IMR-90 (cell line): ENCODE measurements at regions not wholly inside any gene's neighbourhood (a gene's known extent, or its start where the extent isn't known, plus 50 kb on each side); places are given as distances from the start of the nearest gene placed in this dataset.

Source experiments
- ATAC-seq: fragments of 200-7000 bp; cut with Tn5 transposase; 2 replicates; pipeline ENCODE4 v1.9.1; 2020; ENCODE audit warnings: low read depth, mild to moderate bottlenecking, moderate library complexity
- BruUV-seq: library from RNA; stranded (reverse); fragments of 400-500 nt; replicated peaks from 2 replicates; lab custom pipeline; 2021; lab: Mats Ljungman, UMichigan
- CTCF ChIA-PET: fragments of 300-600 bp; formaldehyde crosslinking; extraction: SDS; loops from one replicate; lab custom pipeline; 2021; ENCODE audit warnings: antibody characterized with exemption; lab: Yijun Ruan, JAX
- POLR2A ChIA-PET: fragments of 300-600 bp; sonication (Branson Sonifier 250); formaldehyde crosslinking; loops from one replicate; lab custom pipeline; 2022; ENCODE audit warnings: antibody characterized with exemption; ENCODE audit not compliant: unreplicated experiment; lab: Charles Lee
- DNase-seq: peaks from one replicate; pipeline ENCODE4 v3.0.0; 2013
- H2AFZ ChIP-seq: replicated peaks from 2 replicates; pipeline ENCODE3; 2013; ENCODE audit warnings: low read length, mild to moderate bottlenecking; ENCODE audit not compliant: poor library complexity
- H2AK5ac ChIP-seq: 2 replicates; pipeline ENCODE4 v1.6.1; 2013; ENCODE audit warnings: low read depth, low read length, inconsistent platforms
- H2AK9ac ChIP-seq: replicated peaks from 2 replicates; pipeline ENCODE3; 2013; ENCODE audit warnings: mild to moderate bottlenecking, low read depth, low read length, moderate library complexity; ENCODE audit not compliant: poor library complexity
- H2BK120ac ChIP-seq: 2 replicates; pipeline ENCODE4 v1.6.1; 2013; ENCODE audit warnings: low read depth, low read length, inconsistent platforms
- H2BK15ac ChIP-seq: 3 replicates; pipeline ENCODE4 v1.6.1; 2013; ENCODE audit warnings: low read depth, low read length, inconsistent platforms
- H2BK20ac ChIP-seq: 2 replicates; pipeline ENCODE4 v1.6.1; 2013; ENCODE audit warnings: low read depth, mild to moderate bottlenecking, inconsistent platforms, low read length, moderate library complexity
- H2BK5ac ChIP-seq: 2 replicates; pipeline ENCODE4 v1.6.1; 2013; ENCODE audit warnings: mild to moderate bottlenecking, low read depth, low read length, inconsistent platforms; ENCODE audit not compliant: poor library complexity, severe bottlenecking
- H3K14ac ChIP-seq: replicated peaks from 2 replicates; pipeline ENCODE4 v1.6.1; 2013; ENCODE audit warnings: low read depth, low read length, inconsistent platforms
- H3K18ac ChIP-seq: 2 replicates; pipeline ENCODE4 v1.6.1; 2013; ENCODE audit warnings: low read depth, low read length, control low read depth
- H3K23ac ChIP-seq: 2 replicates; pipeline ENCODE4 v1.6.1; 2013; ENCODE audit warnings: low read depth, low read length, inconsistent platforms
- H3K27ac ChIP-seq: 2 replicates; pipeline ENCODE4 v1.5.1; 2013; ENCODE audit warnings: mild to moderate bottlenecking, control low read depth, low read length; ENCODE audit not compliant: insufficient read depth
- H3K27me3 ChIP-seq: 2 replicates; pipeline ENCODE4 v1.6.1; 2013; ENCODE audit warnings: low read length; ENCODE audit not compliant: control insufficient read depth, insufficient read depth
- H3K36me3 ChIP-seq: 2 replicates; pipeline ENCODE4 v1.6.1; 2013; ENCODE audit warnings: low read length, mixed read lengths; ENCODE audit not compliant: control insufficient read depth, insufficient read depth
- H3K4ac ChIP-seq: 2 replicates; pipeline ENCODE4 v1.6.1; 2013; ENCODE audit warnings: low read depth, low read length, inconsistent platforms
- H3K4me1 ChIP-seq: 2 replicates; pipeline ENCODE4 v1.6.1; 2013; ENCODE audit warnings: low read length, mixed read lengths; ENCODE audit not compliant: control insufficient read depth, insufficient read depth
- H3K4me2 ChIP-seq: 2 replicates; pipeline ENCODE4 v1.6.1; 2013; ENCODE audit warnings: low read depth, mild to moderate bottlenecking, control low read depth, low read length, moderate library complexity
- H3K4me3 ChIP-seq: 2 replicates; pipeline ENCODE4 v1.5.1; 2013; ENCODE audit warnings: low read depth, mild to moderate bottlenecking, control low read depth, low read length, moderate library complexity; ENCODE audit not compliant: insufficient read depth
- H3K56ac ChIP-seq: 2 replicates; pipeline ENCODE4 v1.6.1; 2013; ENCODE audit warnings: low read length, inconsistent platforms; ENCODE audit not compliant: insufficient read depth; ENCODE audit errors: extremely low read depth
- H3K79me1 ChIP-seq, 2 experiments: 2 replicates each; pipeline ENCODE4 v1.6.1; 2013; ENCODE audit warnings: low read length in 2 of 2, inconsistent platforms in 1 of 2, low read depth in 1 of 2
- H3K9ac ChIP-seq: 2 replicates; pipeline ENCODE4 v1.6.1; 2013; ENCODE audit warnings: low read depth, low read length, control low read depth
- H3K9me1 ChIP-seq: 2 replicates; pipeline ENCODE4 v1.6.1; 2013; ENCODE audit warnings: low read length, inconsistent platforms; ENCODE audit not compliant: insufficient read depth
- H3K9me3 ChIP-seq: 2 replicates; pipeline ENCODE4 v1.6.1; 2013; ENCODE audit warnings: low read length; ENCODE audit not compliant: control insufficient read depth, insufficient read depth
- H4K20me1 ChIP-seq: 2 replicates; pipeline ENCODE4 v1.6.1; 2013; ENCODE audit warnings: low read length, inconsistent platforms; ENCODE audit not compliant: insufficient read depth
- H4K5ac ChIP-seq: 2 replicates; pipeline ENCODE4 v1.6.1; 2013; ENCODE audit warnings: mild to moderate bottlenecking, low read depth, low read length, control low read depth
- H4K8ac ChIP-seq, 2 experiments: 2 replicates each; pipeline ENCODE4 v1.6.1; 2013; ENCODE audit warnings: low read depth in 2 of 2, low read length in 2 of 2, control low read depth in 1 of 2, inconsistent platforms in 1 of 2
- H4K91ac ChIP-seq: 2 replicates; pipeline ENCODE4 v1.6.1; 2013; ENCODE audit warnings: low read depth, low read length, inconsistent platforms; ENCODE audit not compliant: insufficient read depth
- CEBPB ChIP-seq: IDR thresholded peaks from 2 replicates; pipeline ENCODE4 v1.6.1; 2012; ENCODE audit warnings: low read depth, low read length, improper control_type of control experiment
- FOS ChIP-seq: fragments of 150-350 bp; IDR thresholded peaks from 2 replicates; pipeline ENCODE4 v1.6.1; 2016; ENCODE audit warnings: low read depth, low read length
- MAFK ChIP-seq: IDR thresholded peaks from 2 replicates; pipeline ENCODE4 v1.6.1; 2012; ENCODE audit warnings: low read depth, low read length, improper control_type of control experiment
- NFE2L2 ChIP-seq: fragments of 150-350 bp; IDR thresholded peaks from 2 replicates; pipeline ENCODE4 v1.6.1; 2016; ENCODE audit warnings: low read depth, mild to moderate bottlenecking, low read length
- RCOR1 ChIP-seq: IDR thresholded peaks from 2 replicates; pipeline ENCODE4 v1.6.1; 2012; ENCODE audit warnings: mild to moderate bottlenecking, low read length, improper control_type of control experiment; ENCODE audit not compliant: insufficient replicate concordance
- SMC3 ChIP-seq: fragments of 150-350 bp; IDR thresholded peaks from 2 replicates; pipeline ENCODE4 v1.6.1; 2016; ENCODE audit warnings: low read depth, mild to moderate bottlenecking, antibody characterized with exemption, low read length, moderate library complexity
- dilution Hi-C: fragments of 300-500 bp; cut with HindIII; formaldehyde crosslinking; loops from one replicate; pipeline ENCODE4 v1.14.3; 2018; ENCODE audit warnings: low sequenced_read_pairs; ENCODE audit not compliant: unreplicated experiment
- in situ Hi-C: fragments of 300-500 bp; cut with MboI; formaldehyde crosslinking; loops from 3 replicates; pipeline ENCODE4 v1.14.3; 2019; ENCODE audit warnings: low sequenced_read_pairs, inconsistent platforms, mixed read lengths
- intact Hi-C: fragments of 100-400 bp; cut with micrococcal nuclease; formaldehyde crosslinking; loops from 2 replicates; pipeline ENCODE4 v1.10.0; 2022
- TF ChIP-seq, protein P1 (sequence below): fragments of 150-350 bp; IDR thresholded peaks from 2 replicates; pipeline ENCODE4 v1.6.1; 2016; ENCODE audit warnings: low read depth, mild to moderate bottlenecking, low read length, moderate library complexity, borderline replicate concordance

- TF ChIP-seq CEBPB (no peak; the same call in 1 of the 2 replicates), FOS (no peak), RCOR1 (no peak), NFE2L2 (no peak), SMC3 (no peak), MAFK (no peak)
- TF ChIP-seq, protein P1, sequence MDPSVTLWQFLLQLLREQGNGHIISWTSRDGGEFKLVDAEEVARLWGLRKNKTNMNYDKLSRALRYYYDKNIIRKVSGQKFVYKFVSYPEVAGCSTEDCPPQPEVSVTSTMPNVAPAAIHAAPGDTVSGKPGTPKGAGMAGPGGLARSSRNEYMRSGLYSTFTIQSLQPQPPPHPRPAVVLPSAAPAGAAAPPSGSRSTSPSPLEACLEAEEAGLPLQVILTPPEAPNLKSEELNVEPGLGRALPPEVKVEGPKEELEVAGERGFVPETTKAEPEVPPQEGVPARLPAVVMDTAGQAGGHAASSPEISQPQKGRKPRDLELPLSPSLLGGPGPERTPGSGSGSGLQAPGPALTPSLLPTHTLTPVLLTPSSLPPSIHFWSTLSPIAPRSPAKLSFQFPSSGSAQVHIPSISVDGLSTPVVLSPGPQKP = no peak
- CTCF ChIA-PET = interaction anchor here (0.5 to 1.9 kb wide), 3 partner anchors 14 to 382 kb away, joined by 3 to 11 read pairs (median 8); no protein-coding TSS in a partner anchor
Observed at GRCh38 chr4:74545448-74545847, 100.5 kb downstream of the AREG start.

More at GRCh38 chr4:74545448-74545847, 100.5 kb downstream of the AREG start:
- no peak overlapping the region for H3K9ac ChIP-seq
- 0 out of 2 replicates have a peak overlapping the region, but pooled peaks have one; percentile 34 for H3K14ac ChIP-seq
- H4K20me1 ChIP-seq = no peaks in the 10 kb centered on the region
- peak overlapping the region; percentile 94 for H4K5ac ChIP-seq
- intact Hi-C loops = no loop called here
- POLR2A ChIA-PET = no interaction called here
- H3K4me3 ChIP-seq = no peak overlapping the region
- H3K9me3 ChIP-seq = no peaks in the 10 kb centered on the region
- H4K91ac ChIP-seq = no peak overlapping the region; the same call in 1 of the 2 replicates
- 0 out of 3 replicates have a peak overlapping the region, but pooled peaks have one; percentile 2 for H2BK15ac ChIP-seq
- H2BK5ac ChIP-seq = no peak overlapping the region
- no peak overlapping the region for H3K56ac ChIP-seq
- H3K18ac ChIP-seq = peak overlapping the region; percentile 77
- peaks cover 14% of the 10 kb centered on the region for H3K4me1 ChIP-seq
- no peak overlapping the region for H3K4ac ChIP-seq
- H3K27ac ChIP-seq = no peak overlapping the region
- dilution Hi-C loops = no loop called here
- BruUV-seq = no TSS peak
- peak overlapping the region; percentile 61; the same call in 1 of the 2 replicates for H2BK20ac ChIP-seq
- no peaks in the 10 kb centered on the region for H3K79me1 ChIP-seq
- H2BK120ac ChIP-seq = peak overlapping the region; percentile 14
- no peak overlapping the region for H3K4me2 ChIP-seq
- H2AK9ac ChIP-seq = no peak overlapping the region
- DNase-seq (no peak), ATAC-seq (no peak)
- H2AK5ac ChIP-seq = peak overlapping the region; percentile 2
- in situ Hi-C loops = no loop called here
- H3K23ac ChIP-seq = no peak overlapping the region
- H4K8ac ChIP-seq = 0 out of 4 replicates have a peak overlapping the region, but pooled peaks of 1 of the 2 experiments have one; percentile 3
- no peaks in the 10 kb centered on the region for H3K36me3 ChIP-seq
- H3K9me1 ChIP-seq = peaks cover 5% of the 10 kb centered on the region; the same call in 1 of the 2 replicates
- H3K27me3 ChIP-seq = no peaks in the 10 kb centered on the region
- no peak overlapping the region for H2AFZ ChIP-seq
